Right atrium auricular region (tissue), 2 donors: ENCODE measurements at regions not wholly inside any gene's neighbourhood (a gene's known extent, or its start where the extent isn't known, plus 50 kb on each side); places are given as distances from the start of the nearest gene placed in this dataset.

Experiments
- DNase-seq: peaks from one replicate; pipeline ENCODE4 v3.0.0-alpha.2; 2019; ENCODE audit warnings: low spot score
- H3K27ac ChIP-seq, 2 donors: fragments of 200-600 bp; sonication (generic); 1 replicate in 1 of 2; 2 replicates in 1 of 2; pipeline ENCODE4 v1.5.1; 2016 to 2019
- H3K27me3 ChIP-seq, 2 donors: fragments of 200-600 bp; sonication (generic); one replicate each; pipeline versions ENCODE4 v1.5.1 to v1.6.0; 2017 to 2019
- H3K36me3 ChIP-seq: fragments of 200-600 bp; sonication (generic); one replicate; pipeline ENCODE4 v1.5.1; 2016
- H3K4me1 ChIP-seq, 2 donors: fragments of 200-600 bp; sonication (generic); one replicate each; pipeline versions ENCODE4 v1.5.1 to v1.6.0; 2017 to 2019
- H3K4me3 ChIP-seq, 2 donors: fragments of 200-600 bp; sonication (generic); 1 replicate in 1 of 2; 2 replicates in 1 of 2; pipeline ENCODE4 v1.5.1; 2017 to 2019; ENCODE audit warnings: mild to moderate bottlenecking in 1 of 2, moderate library complexity in 1 of 2
- H3K9me3 ChIP-seq, 2 donors: fragments of 200-600 bp; sonication (generic); one replicate each; pipeline ENCODE4 v1.5.1; 2019
- TF ChIP-seq, protein P1 (sequence below), 2 donors: fragments of 200-600 bp; sonication (generic); IDR thresholded peaks; one replicate each; pipeline ENCODE4 v1.5.1; 2019; ENCODE audit warnings: antibody characterized with exemption in 2 of 2

GRCh38 chr10:78360284-78360683 lies 326.6 kb downstream of the RPS24 start:
- no peaks in the 10 kb centered on the region for H3K9me3 ChIP-seq
- no peaks in the 10 kb centered on the region for H3K27me3 ChIP-seq

DNA sequence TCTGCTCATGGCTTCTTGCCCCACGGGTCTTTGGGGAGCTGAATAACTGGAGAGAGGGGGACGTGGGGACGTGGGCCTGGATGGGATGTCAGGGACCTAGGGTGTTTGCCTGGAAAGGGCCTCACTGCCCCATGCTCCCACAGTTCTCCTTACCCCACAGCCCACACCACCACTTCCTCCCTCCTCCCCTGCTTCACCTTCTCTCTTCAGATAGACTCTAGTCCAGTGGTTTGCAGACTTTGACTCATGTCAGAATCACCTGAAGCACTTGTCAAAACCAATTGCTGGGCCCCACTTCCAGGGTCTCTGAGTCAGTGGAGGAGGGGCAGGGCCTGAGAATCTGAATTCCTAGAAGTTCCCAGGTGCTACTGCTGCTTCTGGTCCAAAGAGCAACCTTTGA lies 327.4 kb downstream of the RPS24 start:
- no peak for DNase-seq
- Histone ChIP-seq H3K4me1 (no peaks in the 10 kb centered on the region), H3K4me3 (no peak overlapping the region), H3K27ac (no peak overlapping the region), H3K36me3 (no peaks in the 10 kb centered on the region), H3K27me3 (no peaks in the 10 kb centered on the region), H3K9me3 (no peaks in the 10 kb centered on the region)
- TF ChIP-seq, protein P1, sequence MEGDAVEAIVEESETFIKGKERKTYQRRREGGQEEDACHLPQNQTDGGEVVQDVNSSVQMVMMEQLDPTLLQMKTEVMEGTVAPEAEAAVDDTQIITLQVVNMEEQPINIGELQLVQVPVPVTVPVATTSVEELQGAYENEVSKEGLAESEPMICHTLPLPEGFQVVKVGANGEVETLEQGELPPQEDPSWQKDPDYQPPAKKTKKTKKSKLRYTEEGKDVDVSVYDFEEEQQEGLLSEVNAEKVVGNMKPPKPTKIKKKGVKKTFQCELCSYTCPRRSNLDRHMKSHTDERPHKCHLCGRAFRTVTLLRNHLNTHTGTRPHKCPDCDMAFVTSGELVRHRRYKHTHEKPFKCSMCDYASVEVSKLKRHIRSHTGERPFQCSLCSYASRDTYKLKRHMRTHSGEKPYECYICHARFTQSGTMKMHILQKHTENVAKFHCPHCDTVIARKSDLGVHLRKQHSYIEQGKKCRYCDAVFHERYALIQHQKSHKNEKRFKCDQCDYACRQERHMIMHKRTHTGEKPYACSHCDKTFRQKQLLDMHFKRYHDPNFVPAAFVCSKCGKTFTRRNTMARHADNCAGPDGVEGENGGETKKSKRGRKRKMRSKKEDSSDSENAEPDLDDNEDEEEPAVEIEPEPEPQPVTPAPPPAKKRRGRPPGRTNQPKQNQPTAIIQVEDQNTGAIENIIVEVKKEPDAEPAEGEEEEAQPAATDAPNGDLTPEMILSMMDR (IDR thresholded peaks at IDR 0.05) = no peak

More at GRCh38 chr10:78360284-78360683, 326.6 kb downstream of the RPS24 start:
- no peaks in the 10 kb centered on the region for H3K4me1 ChIP-seq
- DNase-seq = no peak
- no peak overlapping the region for H3K4me3 ChIP-seq
- no peaks in the 10 kb centered on the region for H3K36me3 ChIP-seq
- TF ChIP-seq, protein P1 (IDR thresholded peaks at IDR 0.05) = no peak
- no peak overlapping the region for H3K27ac ChIP-seq

GRCh38 chr10:78362406-78363022 lies 328.9 kb downstream of the RPS24 start:
- Histone ChIP-seq H3K36me3 (no peaks in the 10 kb centered on the region), H3K4me1 (no peaks in the 10 kb centered on the region), H3K27ac (no peak overlapping the region), H3K27me3 (no peaks in the 10 kb centered on the region), H3K4me3 (no peak overlapping the region), H3K9me3 (no peaks in the 10 kb centered on the region)
- no peak for DNase-seq
- TF ChIP-seq, protein P1 (IDR thresholded peaks at IDR 0.05) = no peak

GRCh38 chr10:78363190-78363589 lies 329.5 kb downstream of the RPS24 start:
- DNase-seq = no peak
- no peak overlapping the region for H3K27ac ChIP-seq
- H3K4me1 ChIP-seq = no peaks in the 10 kb centered on the region
- H3K27me3 ChIP-seq = no peaks in the 10 kb centered on the region
- H3K36me3 ChIP-seq = no peaks in the 10 kb centered on the region
- no peak overlapping the region for H3K4me3 ChIP-seq
- TF ChIP-seq, protein P1 (IDR thresholded peaks at IDR 0.05) = no peak
- no peaks in the 10 kb centered on the region for H3K9me3 ChIP-seq

GRCh38 chr10:78365694-78366093 lies 332.0 kb downstream of the RPS24 start:
- no peak overlapping the region for H3K4me3 ChIP-seq
- H3K4me1 ChIP-seq = no peaks in the 10 kb centered on the region
- DNase-seq = no peak
- TF ChIP-seq, protein P1 (IDR thresholded peaks at IDR 0.05) = no peak
- no peak overlapping the region for H3K27ac ChIP-seq
- no peaks in the 10 kb centered on the region for H3K36me3 ChIP-seq
- no peaks in the 10 kb centered on the region for H3K27me3 ChIP-seq
- no peaks in the 10 kb centered on the region for H3K9me3 ChIP-seq
